ENCODE measurements at regions not wholly inside any gene's neighbourhood (a gene's known extent, or its start where the extent isn't known, plus 50 kb on each side); places are given as distances from the start of the nearest gene placed in this dataset.
"Not testable (repeated sequence)": the region's sequence is repeated elsewhere in the genome, so short reads cannot be mapped to it uniquely, and the experiment has no call there.

DNA sequence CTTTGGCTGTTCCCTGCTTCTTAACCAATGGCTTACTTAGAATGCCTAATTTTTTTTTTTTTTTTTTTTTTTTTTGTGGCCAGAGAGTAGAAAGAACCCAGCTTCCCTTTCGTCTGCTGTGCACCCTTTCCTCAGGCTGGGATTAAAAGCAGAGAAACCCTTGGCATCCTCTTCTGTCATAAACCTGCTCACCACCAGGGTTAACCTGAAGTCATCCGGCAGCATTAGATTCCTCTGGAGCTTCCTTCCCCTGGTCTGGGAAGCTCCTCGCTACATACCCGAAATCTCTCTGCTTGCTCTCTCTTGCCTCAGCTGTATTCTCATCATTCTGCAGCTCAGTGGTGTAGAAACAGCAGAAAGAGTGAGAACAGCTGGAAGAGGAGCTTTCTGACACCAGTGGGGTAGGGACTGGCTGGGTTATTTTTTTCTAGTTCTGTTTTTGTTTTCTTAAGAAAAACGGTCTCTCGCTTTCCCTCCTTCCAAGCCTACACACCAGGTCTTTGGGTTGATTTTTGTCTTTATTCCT is 339.0 kb upstream of the MEIS1 start:
- DNase-seq (ENCODE audit: insufficient read length, low spot score) (no peak), FAIRE-seq (no peak)
- no peak for TF ChIP-seq POLR2A (IDR thresholded peaks at IDR 0.05; ENCODE audit: low read depth, low read length)

DNA sequence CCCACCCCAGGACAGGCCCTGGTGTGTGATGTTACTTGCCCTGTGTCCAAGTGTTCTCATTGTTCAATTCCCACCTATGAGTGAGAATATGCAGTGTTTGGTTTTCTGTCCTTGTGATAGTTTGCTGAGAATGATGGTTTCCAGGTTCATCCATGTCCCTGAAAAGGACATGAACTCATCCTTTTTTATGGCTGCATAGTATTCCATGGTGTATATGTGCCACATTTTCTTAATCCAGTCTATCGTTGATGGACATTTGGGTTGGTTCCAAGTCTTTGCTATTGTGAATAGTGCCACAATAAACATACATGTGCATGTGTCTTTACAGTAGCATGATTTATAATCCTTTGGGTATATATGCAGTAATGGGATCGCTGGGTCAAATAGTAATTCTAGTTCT is 340.2 kb upstream of the MEIS1 start:
- not testable (repeated sequence) for DNase-seq (ENCODE audit: insufficient read length, low spot score); FAIRE-seq

- no peak for DNase-seq (ENCODE audit: insufficient read length, low spot score)
- no peak for TF ChIP-seq POLR2A (IDR thresholded peaks at IDR 0.05; ENCODE audit: low read depth, low read length)
- no peak for FAIRE-seq
Measured at GRCh38 chr2:66093371-66093770, 341.6 kb upstream of the MEIS1 start.

DNA sequence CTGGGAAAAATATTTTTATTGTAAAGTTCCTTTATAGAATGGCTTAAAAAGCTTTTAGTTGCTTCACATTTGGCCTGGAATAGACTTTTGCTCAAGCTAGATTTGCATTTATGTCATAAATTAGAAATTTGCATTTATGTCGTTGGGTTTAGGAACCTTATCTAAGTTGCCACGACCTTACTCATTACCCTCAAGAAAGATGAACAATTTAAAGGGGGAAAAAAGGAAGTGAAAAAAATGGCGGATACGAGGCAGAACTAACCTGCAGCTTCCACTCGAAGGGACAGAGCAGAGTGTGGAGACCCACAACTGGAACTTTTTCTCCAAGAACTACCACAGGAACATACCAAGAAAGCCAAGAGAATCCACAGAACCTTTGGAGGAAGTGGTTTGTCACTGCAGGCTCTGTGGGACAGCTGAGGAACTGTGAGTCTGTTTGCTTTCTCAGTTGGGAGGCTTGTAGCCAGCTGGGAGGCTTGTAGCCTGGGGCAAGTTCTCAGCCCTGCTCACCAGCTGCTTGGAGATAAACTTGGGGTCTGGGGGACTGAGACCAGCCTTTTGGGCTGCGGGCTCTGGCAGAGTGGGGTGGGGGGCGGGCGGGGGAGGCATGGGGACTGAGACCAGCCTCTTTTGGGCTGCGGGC is 349.9 kb upstream of the MEIS1 start:
- no peak for DNase-seq (ENCODE audit: insufficient read length, low spot score)
- FAIRE-seq: no peak
- TF ChIP-seq POLR2A (IDR thresholded peaks at IDR 0.05; ENCODE audit: low read depth, low read length): no peak

GRCh38 chr2:66082581-66082980 is 352.3 kb upstream of the MEIS1 start:
- no peak for TF ChIP-seq POLR2A (IDR thresholded peaks at IDR 0.05; ENCODE audit: low read depth, low read length)
- DNase-seq (ENCODE audit: insufficient read length, low spot score) (no peak), FAIRE-seq (no peak)

- FAIRE-seq (no peak), DNase-seq (ENCODE audit: insufficient read length, low spot score) (no peak)
- no peak for TF ChIP-seq POLR2A (IDR thresholded peaks at IDR 0.05; ENCODE audit: low read depth, low read length)
Measured at GRCh38 chr2:66080127-66080526, 354.8 kb upstream of the MEIS1 start.

DNA sequence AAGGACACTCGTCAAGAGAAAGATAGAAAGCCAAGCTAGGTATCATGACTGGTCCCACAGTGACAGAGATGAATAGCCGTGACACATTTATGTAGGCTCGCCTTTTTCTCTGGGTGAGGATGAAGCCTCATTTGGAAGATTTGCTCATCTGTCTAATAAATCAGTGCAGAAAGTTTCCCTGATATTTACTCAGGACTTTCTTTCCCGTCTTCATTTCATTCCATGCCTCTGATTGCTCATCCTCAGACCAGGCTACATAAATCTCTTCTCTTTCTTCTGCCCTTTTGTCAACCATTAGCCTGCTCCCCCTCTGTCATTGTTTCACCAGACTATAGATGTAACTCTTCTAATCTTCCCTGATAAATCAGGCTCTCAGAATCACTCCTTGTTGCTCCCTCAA is 361.8 kb upstream of the MEIS1 start:
- no peak for FAIRE-seq
- DNase-seq (ENCODE audit: insufficient read length, low spot score): no peak
- TF ChIP-seq POLR2A (IDR thresholded peaks at IDR 0.05; ENCODE audit: low read depth, low read length): no peak

GRCh38 chr2:66070721-66071602 is 364.0 kb upstream of the MEIS1 start:
- TF ChIP-seq POLR2A (IDR thresholded peaks at IDR 0.05; ENCODE audit: low read depth, low read length): no peak
- DNase-seq (ENCODE audit: insufficient read length, low spot score) (no peak), FAIRE-seq (no peak)

DNA sequence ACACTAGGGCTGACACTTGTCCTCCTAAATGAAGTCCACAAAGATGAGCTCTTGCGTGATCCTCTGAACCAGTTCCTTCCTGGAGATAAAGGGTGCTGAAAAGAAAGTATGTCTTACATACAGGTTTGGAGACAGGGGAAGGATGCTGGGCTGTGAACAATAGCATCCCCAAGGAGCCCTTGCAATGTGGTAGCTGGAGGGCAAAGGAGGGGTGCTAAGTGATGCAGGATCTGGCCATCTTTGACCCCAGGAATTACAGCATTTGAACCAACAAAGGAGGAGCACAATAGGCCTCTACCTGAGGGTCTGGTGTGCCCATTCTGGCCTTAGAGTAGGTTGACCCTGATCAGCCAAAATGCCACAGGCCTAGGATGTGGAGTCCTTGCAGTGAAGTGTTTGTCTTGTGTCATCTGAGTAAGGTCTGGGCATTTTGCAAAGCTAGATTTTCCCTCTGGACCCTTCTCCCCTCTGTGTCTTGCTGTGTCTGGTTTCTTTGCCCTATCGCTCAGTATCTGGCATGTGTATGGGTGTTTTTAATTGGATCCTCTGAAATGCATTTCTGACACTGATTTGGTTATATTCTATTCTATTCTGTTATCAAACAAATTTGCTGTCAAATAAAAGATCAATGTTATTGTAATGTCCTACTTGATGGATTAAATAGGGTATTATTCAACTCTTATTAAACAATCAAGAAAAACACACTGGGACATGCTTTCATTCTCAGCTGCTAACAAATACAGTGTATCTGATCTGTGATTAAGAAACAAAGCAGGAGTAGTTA is 364.8 kb upstream of the MEIS1 start:
- DNase-seq (ENCODE audit: insufficient read length, low spot score) (no peak), FAIRE-seq (no peak)
- no peak for TF ChIP-seq POLR2A (IDR thresholded peaks at IDR 0.05; ENCODE audit: low read depth, low read length)

DNA sequence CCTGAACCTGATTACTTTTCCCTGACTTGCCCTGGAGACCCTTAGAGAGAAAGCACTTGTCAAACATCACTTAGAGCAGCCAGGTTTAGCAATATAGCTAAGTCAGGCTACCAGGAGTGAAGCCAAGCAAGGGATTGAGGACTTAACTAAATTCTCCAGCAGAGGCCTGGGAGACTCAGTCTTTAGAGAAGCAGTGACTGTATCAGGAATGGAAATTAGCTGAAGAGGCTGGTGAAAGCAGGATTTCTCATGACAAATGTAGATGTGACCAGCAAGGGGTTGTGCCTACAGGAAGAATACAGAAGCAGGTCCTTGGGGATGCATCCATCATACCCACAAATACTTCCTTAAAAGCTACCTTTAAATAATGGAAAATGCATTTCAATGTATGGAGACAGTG is 368.9 kb upstream of the MEIS1 start:
- FAIRE-seq (no peak), DNase-seq (ENCODE audit: insufficient read length, low spot score) (no peak)
- TF ChIP-seq POLR2A (IDR thresholded peaks at IDR 0.05; ENCODE audit: low read depth, low read length): no peak

- no peak for FAIRE-seq
- TF ChIP-seq POLR2A (IDR thresholded peaks at IDR 0.05; ENCODE audit: low read depth, low read length): no peak
- no peak for DNase-seq (ENCODE audit: insufficient read length, low spot score)
Measured at GRCh38 chr2:66059332-66059731, 375.6 kb upstream of the MEIS1 start.

DNA sequence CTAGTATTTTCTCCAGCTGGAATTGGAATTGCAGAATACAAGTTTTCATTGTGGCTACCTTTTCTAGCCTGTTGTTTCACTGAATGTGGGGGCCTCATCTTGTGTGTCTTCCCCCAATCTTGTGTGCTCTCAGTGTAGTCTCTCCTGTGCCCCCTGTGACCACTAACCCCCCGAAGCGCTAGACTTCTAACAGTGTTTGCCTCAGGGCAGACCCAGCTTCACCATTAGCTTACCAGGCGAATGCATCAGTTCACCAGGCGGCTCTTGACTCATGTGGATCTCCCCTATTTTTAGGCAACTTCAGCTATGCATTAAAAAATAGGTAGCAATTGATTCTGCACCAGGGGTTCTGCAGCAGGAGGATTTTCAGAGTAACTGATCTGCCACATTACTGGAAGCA is 376.2 kb upstream of the MEIS1 start:
- TF ChIP-seq POLR2A (IDR thresholded peaks at IDR 0.05; ENCODE audit: low read depth, low read length): no peak
- no peak for FAIRE-seq
- no peak for DNase-seq (ENCODE audit: insufficient read length, low spot score)

DNA sequence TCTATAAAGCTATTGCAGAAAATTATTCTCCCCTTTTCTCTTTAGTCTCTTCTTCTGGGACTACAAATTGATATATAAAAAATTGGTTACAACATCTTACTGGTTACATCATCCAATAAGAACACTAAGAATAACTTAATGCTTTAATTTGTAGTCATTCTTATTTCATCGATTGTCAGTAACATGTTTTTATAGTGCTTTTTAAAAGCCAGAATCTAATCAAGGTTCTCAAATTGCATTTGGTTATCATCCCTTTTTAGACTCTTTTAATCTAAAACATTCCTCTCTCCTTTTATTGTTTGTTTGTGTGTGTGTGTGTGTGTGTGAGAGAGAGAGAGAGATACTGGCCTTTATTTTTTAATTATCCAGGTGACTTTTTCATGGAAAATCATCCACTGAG is 377.1 kb upstream of the MEIS1 start:
- no peak for TF ChIP-seq POLR2A (IDR thresholded peaks at IDR 0.05; ENCODE audit: low read depth, low read length)
- DNase-seq (ENCODE audit: insufficient read length, low spot score): no peak
- FAIRE-seq: no peak

DNA sequence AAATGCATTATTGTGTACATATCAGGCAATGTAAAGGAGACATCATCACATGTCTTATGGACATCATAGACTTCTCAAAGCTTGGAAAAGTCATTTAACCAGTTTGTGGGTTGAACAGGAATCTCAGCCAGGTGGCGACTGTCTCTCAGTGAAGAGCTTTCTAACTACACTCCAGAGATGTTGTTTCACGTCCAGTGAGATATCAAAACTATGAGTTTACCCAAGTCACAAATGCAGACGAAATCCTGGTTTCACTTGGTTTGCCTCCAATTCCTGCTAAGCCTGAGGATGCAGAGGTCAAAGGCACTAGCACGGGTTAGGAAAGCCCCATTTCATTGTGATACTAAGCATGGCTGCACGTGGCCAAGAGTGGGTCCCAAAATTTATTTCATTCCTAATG is 384.5 kb upstream of the MEIS1 start:
- no peak for TF ChIP-seq POLR2A (IDR thresholded peaks at IDR 0.05; ENCODE audit: low read depth, low read length)
- FAIRE-seq (no peak), DNase-seq (ENCODE audit: insufficient read length, low spot score) (no peak)
